Aorta (tissue), 5 donors: ENCODE measurements at regions not wholly inside any gene's neighbourhood (a gene's known extent, or its start where the extent isn't known, plus 50 kb on each side); places are given as distances from the start of the nearest gene placed in this dataset.

Experiments
- ATAC-seq: fragments of 200-7000 bp; cut with Tn5 transposase; one replicate; pipeline ENCODE4 v1.9.1; 2022; ENCODE audit warnings: moderate library complexity; ENCODE audit not compliant: low FRiP score
- DNase-seq, 2 donors: peaks; one replicate each; pipeline ENCODE4 v3.0.0-alpha.2; 2020
- H3K27ac ChIP-seq, 2 donors: one replicate each; pipeline ENCODE4 v1.5.1; 2013; ENCODE audit warnings: low read length in 2 of 2, mild to moderate bottlenecking in 2 of 2, moderate library complexity in 2 of 2, control low read depth in 1 of 2, inconsistent platforms in 1 of 2, low read depth in 1 of 2
- H3K27me3 ChIP-seq, 2 donors: one replicate each; pipeline ENCODE4 v1.6.1; 2013; ENCODE audit warnings: control low read depth in 1 of 2, low read length in 1 of 2, mild to moderate bottlenecking in 1 of 2, moderate library complexity in 1 of 2; ENCODE audit not compliant: insufficient read depth in 2 of 2, control insufficient read depth in 1 of 2
- H3K36me3 ChIP-seq, 2 donors: one replicate each; pipeline ENCODE4 v1.6.1; 2013; ENCODE audit warnings: control low read depth in 1 of 2, low read length in 1 of 2, mild to moderate bottlenecking in 1 of 2; ENCODE audit not compliant: insufficient read depth in 2 of 2, control insufficient read depth in 1 of 2
- H3K4me1 ChIP-seq, 2 donors: one replicate each; pipeline ENCODE4 v1.6.1; 2013; ENCODE audit warnings: low read length in 2 of 2, control low read depth in 1 of 2, mild to moderate bottlenecking in 1 of 2, moderate library complexity in 1 of 2; ENCODE audit not compliant: insufficient read depth in 2 of 2, control insufficient read depth in 1 of 2
- H3K4me3 ChIP-seq, 2 donors: one replicate each; pipeline ENCODE4 v1.5.1; 2013; ENCODE audit warnings: low read length in 2 of 2, control low read depth in 1 of 2, mild to moderate bottlenecking in 1 of 2
- H3K9me3 ChIP-seq: one replicate; pipeline ENCODE4 v1.6.1; 2013; ENCODE audit warnings: mild to moderate bottlenecking, low read length; ENCODE audit not compliant: control insufficient read depth
- WGBS, 2 donors: extraction: QIAGEN DNeasy Blood & Tissue Kit; methylation state at CpG; one replicate each; pipeline ENCODE4 v1.1.7; 2013; 5-methylcytosine and 5-hydroxymethylcytosine counted together
- intact Hi-C, 2 donors: fragments of 100-400 bp; cut with DNase I; formaldehyde crosslinking; loops; one replicate each; pipeline versions ENCODE4 v1.14.2 to v1.15.0; 2022
- donor health status: healthy with polysubstance abuse.
- donor health status: Bipolar disorder and iron deficiency.
- donor health status: DM: no; HTN: no; CAD: no.
- donor health status: DM: no; HTN: no; CAD: no.
- donor health status: DM: yes; HTN: yes; CAD: no.

- no peak for DNase-seq
- ATAC-seq: peak; percentile 38
Measured at GRCh38 chr10:130843051-130843653, 468.4 kb downstream of the TCERG1L start.

DNA sequence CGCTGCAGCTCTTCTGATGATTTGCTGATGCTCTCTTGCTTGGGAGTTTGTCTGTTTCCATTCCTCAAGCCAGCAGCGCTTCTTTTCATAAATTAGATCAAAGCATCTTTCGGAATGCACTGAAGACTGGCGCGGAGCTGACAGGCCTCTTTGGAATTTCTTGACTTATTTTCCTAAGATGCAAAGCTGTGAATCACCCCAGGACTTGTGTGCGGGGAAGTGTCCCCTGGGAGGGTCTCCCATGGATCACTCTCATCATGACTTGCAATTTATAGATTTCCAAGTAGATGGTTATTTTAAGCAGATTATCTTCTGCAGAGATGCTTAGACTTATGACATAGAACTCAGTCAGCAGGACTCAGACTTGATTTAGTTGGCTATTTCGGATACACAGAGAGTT lies 467.2 kb downstream of the TCERG1L start:
- Histone ChIP-seq H3K27ac (no peak overlapping the region), H3K9me3 (no peaks in the 10 kb centered on the region), H3K4me1 (no peaks in the 10 kb centered on the region), H3K4me3 (no peak overlapping the region), H3K27me3 (no peaks in the 10 kb centered on the region), H3K36me3 (no peaks in the 10 kb centered on the region)
- intact Hi-C loops: no loop called here
- ATAC-seq (no peak), DNase-seq (no peak)
- 33 to 43% methylated on average over 7 of the region's 7 CpGs for WGBS, 2 donors

More at GRCh38 chr10:130843051-130843653, 468.4 kb downstream of the TCERG1L start:
- H3K9me3 ChIP-seq: no peaks in the 10 kb centered on the region
- 69 to 83% methylated on average over 12 of the region's 12 CpGs for WGBS, 2 donors
- H3K4me3 ChIP-seq: no peak overlapping the region
- H3K36me3 ChIP-seq: no peaks in the 10 kb centered on the region
- intact Hi-C loops: no loop called here
- no peaks in the 10 kb centered on the region for H3K27me3 ChIP-seq
- H3K4me1 ChIP-seq: no peaks in the 10 kb centered on the region
- no peak overlapping the region for H3K27ac ChIP-seq

DNA sequence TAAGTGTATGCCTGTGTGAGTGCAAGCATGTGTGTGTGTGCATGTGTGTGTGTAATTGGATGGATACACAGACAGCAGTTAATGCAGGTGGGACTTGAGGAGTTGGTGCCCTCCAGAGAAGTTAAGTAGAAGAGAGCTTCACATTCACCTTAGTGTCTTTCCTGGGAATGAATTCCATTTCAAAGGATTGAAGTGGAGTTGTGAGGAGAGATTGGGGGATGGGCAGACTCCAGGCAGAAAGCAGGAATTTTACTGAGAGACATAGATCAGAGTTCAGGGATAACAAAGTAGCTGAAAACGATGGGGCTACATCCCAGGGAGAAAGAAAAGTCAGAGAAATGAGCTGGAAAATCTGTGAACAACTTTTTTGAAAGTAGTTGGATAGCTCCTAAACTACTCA lies 464.4 kb downstream of the TCERG1L start:
- intact Hi-C loops: no loop called here
- Histone ChIP-seq H3K9me3 (no peaks in the 10 kb centered on the region), H3K4me1 (no peaks in the 10 kb centered on the region), H3K36me3 (no peaks in the 10 kb centered on the region), H3K27ac (no peak overlapping the region), H3K27me3 (no peaks in the 10 kb centered on the region), H3K4me3 (no peak overlapping the region)
- ATAC-seq: no peak
- WGBS, 2 donors: 8 to 25% methylated on average over 1 of the region's 1 CpG
- no peak for DNase-seq

DNA sequence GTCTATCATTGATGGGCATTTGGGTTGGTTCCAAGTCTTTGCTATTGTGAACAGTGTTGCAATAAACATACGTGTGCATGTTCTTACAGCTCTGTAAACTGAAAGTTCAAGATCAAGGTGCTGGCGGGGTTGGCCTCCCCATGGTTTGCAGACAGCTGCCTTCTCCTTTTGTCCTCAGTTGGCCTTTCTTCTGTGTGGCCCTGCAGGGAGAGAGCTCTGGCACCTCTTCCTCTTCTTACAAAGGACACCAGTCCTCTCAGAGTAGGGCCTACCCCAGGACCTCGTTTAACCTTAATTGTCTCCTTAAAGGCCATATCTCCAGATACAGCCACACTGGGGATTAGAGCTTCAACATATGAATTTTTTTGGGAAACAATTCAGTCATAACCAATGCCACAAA lies 462.7 kb downstream of the TCERG1L start:
- Histone ChIP-seq H3K36me3 (no peaks in the 10 kb centered on the region), H3K27ac (no peak overlapping the region), H3K4me1 (no peaks in the 10 kb centered on the region), H3K9me3 (no peaks in the 10 kb centered on the region), H3K27me3 (no peaks in the 10 kb centered on the region), H3K4me3 (no peak overlapping the region)
- ATAC-seq (no peak), DNase-seq (no peak)
- intact Hi-C loops: no loop called here
- WGBS, 2 donors: 83 to 93% methylated on average over 3 of the region's 3 CpGs

DNA sequence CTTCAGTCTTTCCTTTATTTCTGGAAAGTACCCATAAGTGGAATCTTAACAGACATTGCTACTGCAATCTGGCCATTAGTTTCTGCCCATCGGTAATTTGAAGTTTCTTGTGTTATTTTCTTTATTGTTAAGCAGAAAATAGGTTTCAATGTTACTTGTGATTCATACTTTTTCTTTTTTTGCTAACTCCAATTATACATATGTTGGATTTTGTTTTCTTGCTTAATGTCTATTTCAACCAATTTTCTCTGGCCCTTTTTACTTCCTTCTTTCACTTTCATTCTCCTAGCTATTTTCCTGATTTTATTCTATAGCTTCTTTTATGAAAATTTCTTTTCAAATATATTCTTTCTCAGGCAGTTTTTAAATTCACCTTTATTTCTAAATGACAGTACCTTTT lies 457.4 kb downstream of the TCERG1L start:
- Histone ChIP-seq H3K27ac (no peak overlapping the region), H3K36me3 (no peaks in the 10 kb centered on the region), H3K9me3 (peaks cover 5% of the 10 kb centered on the region), H3K4me1 (no peaks in the 10 kb centered on the region), H3K27me3 (no peaks in the 10 kb centered on the region), H3K4me3 (no peak overlapping the region)
- intact Hi-C loops: no loop called here
- ATAC-seq (no peak), DNase-seq (no peak)
- 35 to 67% methylated on average over 1 of the region's 1 CpG for WGBS, 2 donors

GRCh38 chr10:130857631-130858295 lies 453.8 kb downstream of the TCERG1L start:
- intact Hi-C loops: no loop called here
- no peaks in the 10 kb centered on the region for H3K27me3 ChIP-seq
- H3K36me3 ChIP-seq: no peaks in the 10 kb centered on the region
- DNase-seq: no peak
- H3K4me1 ChIP-seq: no peaks in the 10 kb centered on the region
- H3K4me3 ChIP-seq: no peak overlapping the region
- no peak overlapping the region for H3K27ac ChIP-seq
- WGBS, 2 donors: 83 to 84% methylated on average over 9 of the region's 9 CpGs
- peaks cover 5% of the 10 kb centered on the region for H3K9me3 ChIP-seq
- ATAC-seq: peak; percentile 44

DNA sequence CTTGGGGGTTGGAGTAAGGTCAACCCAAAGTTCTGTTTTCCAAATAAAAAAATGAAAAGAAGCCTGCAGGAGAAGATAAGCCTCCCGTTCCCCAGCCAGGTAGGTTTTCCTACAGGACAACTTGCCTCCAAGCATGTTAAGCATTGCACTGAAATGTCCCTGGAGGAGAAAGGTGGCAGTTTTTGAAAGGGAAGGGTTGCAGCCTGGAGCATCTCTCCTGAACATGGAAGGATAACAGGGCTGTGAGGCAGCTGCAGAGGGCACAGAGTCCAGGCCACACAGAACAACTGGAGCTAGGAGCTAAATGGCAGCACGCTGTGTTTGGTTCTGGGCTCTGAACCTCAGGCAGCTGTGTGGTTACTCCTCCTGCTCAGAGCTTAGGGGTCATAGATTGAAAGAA lies 452.9 kb downstream of the TCERG1L start:
- peaks cover 5% of the 10 kb centered on the region for H3K9me3 ChIP-seq
- no peaks in the 10 kb centered on the region for H3K36me3 ChIP-seq
- H3K27ac ChIP-seq: no peak overlapping the region
- 55 to 70% methylated on average over 2 of the region's 2 CpGs for WGBS, 2 donors
- no peaks in the 10 kb centered on the region for H3K27me3 ChIP-seq
- DNase-seq (no peak), ATAC-seq (no peak)
- H3K4me1 ChIP-seq: no peaks in the 10 kb centered on the region
- no peak overlapping the region for H3K4me3 ChIP-seq
- intact Hi-C loops: no loop called here

DNA sequence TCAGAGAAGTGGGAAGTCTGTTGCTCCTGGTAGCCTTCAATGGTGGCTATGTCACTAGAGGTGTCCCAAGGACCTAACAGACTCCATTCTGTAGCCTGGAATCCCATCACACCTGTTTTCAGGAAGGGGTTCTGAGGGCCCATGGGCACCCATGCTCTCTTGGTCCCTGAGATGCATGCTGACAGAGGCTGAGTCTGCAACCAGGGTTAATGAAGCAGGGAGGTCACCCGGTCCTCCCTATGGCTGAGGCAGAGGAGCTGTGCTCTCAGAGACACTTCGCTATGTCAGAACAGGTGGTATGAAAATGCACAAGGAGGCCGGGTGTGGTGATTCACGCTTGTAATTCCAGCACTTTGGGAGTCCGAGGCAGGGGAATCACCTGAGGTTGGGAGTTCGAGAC lies 452.1 kb downstream of the TCERG1L start:
- ATAC-seq: no peak
- 82% methylated on average over 6 of the region's 6 CpGs for WGBS, 2 donors
- DNase-seq: no peak
- no peaks in the 10 kb centered on the region for H3K27me3 ChIP-seq
- H3K36me3 ChIP-seq: no peaks in the 10 kb centered on the region
- intact Hi-C loops: no loop called here
- peaks cover 5% of the 10 kb centered on the region for H3K9me3 ChIP-seq
- H3K4me1 ChIP-seq: no peaks in the 10 kb centered on the region
- no peak overlapping the region for H3K4me3 ChIP-seq
- H3K27ac ChIP-seq: no peak overlapping the region

DNA sequence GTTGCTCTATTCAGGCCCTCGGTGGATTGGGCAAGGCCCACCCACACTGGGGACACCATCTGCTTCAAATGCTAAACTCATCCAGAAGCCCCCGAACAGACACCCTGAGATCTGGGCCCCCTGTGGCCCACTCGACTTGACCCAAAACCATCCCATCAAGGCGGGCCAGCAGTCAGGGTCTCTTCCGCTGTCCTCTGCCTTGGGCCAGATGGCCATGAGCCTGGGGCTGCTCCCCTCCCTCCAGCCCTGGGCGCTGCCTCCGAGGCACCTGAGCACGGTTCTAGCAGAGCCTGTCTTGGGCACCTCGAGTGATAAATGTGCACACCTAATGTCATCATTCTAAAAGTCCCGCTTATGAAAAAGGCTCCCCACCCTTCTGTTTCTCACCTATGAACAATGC lies 449.4 kb downstream of the TCERG1L start:
- intact Hi-C loops: no loop called here
- DNase-seq: no peak
- Histone ChIP-seq H3K4me3 (no peak overlapping the region), H3K36me3 (no peaks in the 10 kb centered on the region), H3K27me3 (no peaks in the 10 kb centered on the region), H3K27ac (no peak overlapping the region), H3K9me3 (no peaks in the 10 kb centered on the region), H3K4me1 (no peaks in the 10 kb centered on the region)
- no peak for ATAC-seq
- 88 to 94% methylated on average over 10 of the region's 10 CpGs for WGBS, 2 donors
